ENCODE measurements at regions not wholly inside any gene's neighbourhood (a gene's known extent, or its start where the extent isn't known, plus 50 kb on each side); places are given as distances from the start of the nearest gene placed in this dataset.

GRCh38 chr4:31298737-31299136, 578.6 kb downstream of the PCDH7 start:
- no peak for DNase-seq (ENCODE audit: low read depth)
- no peak for TF ChIP-seq CTCF (IDR thresholded peaks at IDR 0.05; ENCODE audit: control insufficient read depth, extremely low read depth, insufficient read depth)
- H3K4me3 ChIP-seq (ENCODE audit: low read depth, low read length): no peak overlapping the region

GRCh38 chr4:31307029-31307428, 586.9 kb downstream of the PCDH7 start:
- DNase-seq (ENCODE audit: low read depth): peak; percentile 21
- TF ChIP-seq CTCF (IDR thresholded peaks at IDR 0.05; ENCODE audit: control insufficient read depth, extremely low read depth, insufficient read depth): no peak

GRCh38 chr4:31324814-31325213, 604.6 kb downstream of the PCDH7 start:
- no peak for DNase-seq (ENCODE audit: low read depth)
- no peak for TF ChIP-seq CTCF (IDR thresholded peaks at IDR 0.05; ENCODE audit: control insufficient read depth, extremely low read depth, insufficient read depth)
- H3K4me3 ChIP-seq (ENCODE audit: low read depth, low read length): no peak overlapping the region

More at GRCh38 chr4:31307029-31307428, 586.9 kb downstream of the PCDH7 start:
- H3K4me3 ChIP-seq (ENCODE audit: low read depth, low read length): no peak overlapping the region

- no peak overlapping the region for H3K4me3 ChIP-seq (ENCODE audit: low read depth, low read length)
- no peak for TF ChIP-seq CTCF (IDR thresholded peaks at IDR 0.05; ENCODE audit: control insufficient read depth, extremely low read depth, insufficient read depth)
- DNase-seq (ENCODE audit: low read depth): no peak
These were observed 605.1 kb downstream of the PCDH7 start for GRCh38 chr4:31325300-31325699.

- no peak for DNase-seq (ENCODE audit: low read depth)
- TF ChIP-seq CTCF (IDR thresholded peaks at IDR 0.05; ENCODE audit: control insufficient read depth, extremely low read depth, insufficient read depth): no peak
- no peak overlapping the region for H3K4me3 ChIP-seq (ENCODE audit: low read depth, low read length)
These were observed 606.9 kb downstream of the PCDH7 start for GRCh38 chr4:31327031-31327430.

GRCh38 chr4:31328932-31329331, 608.8 kb downstream of the PCDH7 start:
- H3K4me3 ChIP-seq (ENCODE audit: low read depth, low read length): no peak overlapping the region
- no peak for DNase-seq (ENCODE audit: low read depth)
- TF ChIP-seq CTCF (IDR thresholded peaks at IDR 0.05; ENCODE audit: control insufficient read depth, extremely low read depth, insufficient read depth): no peak

GRCh38 chr4:31334086-31334910, 614.1 kb downstream of the PCDH7 start:
- no peak for DNase-seq (ENCODE audit: low read depth)
- H3K4me3 ChIP-seq (ENCODE audit: low read depth, low read length): no peak overlapping the region
- no peak for TF ChIP-seq CTCF (IDR thresholded peaks at IDR 0.05; ENCODE audit: control insufficient read depth, extremely low read depth, insufficient read depth)

Data from LNCaP clone FGC (cell line).